IPS DF 19.7 (cell line): ENCODE measurements at regions not wholly inside any gene's neighbourhood (a gene's known extent, or its start where the extent isn't known, plus 50 kb on each side); places are given as distances from the start of the nearest gene placed in this dataset.

Experiments used
- DNase-seq: peaks from one replicate; pipeline ENCODE4 v3.0.0-alpha.2; 2013; ENCODE audit warnings: low read depth, low spot score

DNA sequence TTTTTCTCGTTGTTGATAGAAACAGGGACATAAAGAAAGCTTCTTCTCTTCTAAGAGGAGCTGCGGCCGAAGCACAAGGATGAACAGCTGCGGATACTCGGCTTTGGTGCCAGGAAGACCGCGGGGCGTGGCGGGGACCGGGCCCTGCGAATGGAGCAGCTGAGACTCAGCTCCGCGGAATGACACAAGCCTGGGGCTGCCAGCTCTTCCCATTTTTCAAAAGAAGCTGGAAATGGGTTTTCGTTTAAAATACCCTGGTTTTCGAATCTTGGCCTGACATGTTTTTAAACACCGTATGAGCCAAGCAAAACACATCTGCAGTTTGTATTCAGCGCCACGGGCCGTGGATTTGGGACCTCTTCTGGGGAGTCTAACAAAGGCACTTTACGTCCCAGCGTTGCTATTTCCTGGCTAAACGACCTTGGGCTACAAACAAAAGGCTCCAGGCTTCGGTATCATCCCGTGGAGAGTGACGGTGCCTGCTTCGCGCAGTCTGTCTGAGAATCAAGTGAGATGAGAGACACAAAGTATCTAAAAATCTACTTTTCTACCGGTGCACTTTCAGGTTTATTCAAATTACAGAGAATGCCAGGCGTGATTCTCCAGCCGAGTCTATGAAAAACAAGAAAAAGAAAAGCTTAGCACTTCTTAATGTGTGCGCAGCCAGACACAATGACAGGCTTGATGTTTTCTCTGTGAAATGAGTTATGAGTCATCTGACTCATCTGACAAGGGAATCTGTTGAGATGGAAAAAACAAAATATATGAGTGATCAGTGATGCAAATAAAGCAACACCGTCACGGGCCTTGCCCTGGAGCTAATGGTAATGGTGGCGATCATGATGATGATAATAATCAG, 114.0 kb upstream of the TMEM132D start:
- no peak for DNase-seq

GRCh38 chr12:130018614-130019013, 114.8 kb upstream of the TMEM132D start:
- no peak for DNase-seq

DNA sequence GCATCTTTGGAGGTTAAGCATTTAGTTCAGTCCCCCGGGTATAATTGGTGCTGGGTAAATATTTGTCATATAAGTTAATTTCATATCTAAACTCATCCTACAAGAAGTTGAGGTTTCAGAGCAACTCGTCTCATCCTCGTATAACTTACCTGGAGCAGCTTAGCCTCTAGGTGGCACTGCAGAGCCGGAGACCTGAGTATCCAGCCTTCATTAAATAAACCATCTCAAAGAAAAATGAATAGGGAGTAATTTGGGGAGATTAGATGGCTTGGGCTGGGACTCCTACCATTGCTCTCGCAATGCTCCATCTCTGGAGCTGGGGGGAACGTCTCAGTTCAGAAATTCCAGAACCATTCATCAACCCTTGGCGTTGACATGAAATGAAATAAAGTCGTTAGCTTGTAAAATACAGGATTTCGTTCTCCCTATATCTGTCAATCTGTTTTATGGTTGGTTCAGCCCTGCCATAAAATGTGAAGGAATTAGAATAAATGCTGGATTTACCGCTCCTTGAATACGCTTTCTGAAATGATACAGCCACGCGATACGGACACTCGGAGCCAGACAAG, 122.9 kb upstream of the TMEM132D start:
- DNase-seq, result no peak

GRCh38 chr12:130027798-130028197, 124.0 kb upstream of the TMEM132D start:
- DNase-seq, result no peak

DNA sequence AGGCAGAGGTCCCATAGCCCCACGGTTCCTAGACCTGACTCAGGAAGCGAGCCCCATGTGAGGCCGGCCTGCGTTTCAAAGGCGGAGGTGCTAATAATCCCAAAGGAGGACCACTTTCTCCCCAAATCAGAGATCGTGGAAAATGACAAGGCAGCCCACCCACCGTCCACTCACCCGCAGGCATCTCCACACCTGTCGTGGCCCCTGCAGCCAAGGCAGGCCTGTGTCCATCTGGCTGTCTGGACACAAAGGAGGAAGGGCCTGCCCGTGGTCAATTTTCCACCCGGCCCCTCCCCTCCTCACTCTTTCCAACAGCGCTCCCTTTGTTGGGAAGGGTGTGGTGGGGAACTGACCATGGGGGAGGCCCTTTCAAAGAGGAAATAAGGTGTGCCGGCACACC, 125.3 kb upstream of the TMEM132D start:
- DNase-seq, result no peak

GRCh38 chr12:130031041-130031440, 127.2 kb upstream of the TMEM132D start:
- DNase-seq, result no peak

DNA sequence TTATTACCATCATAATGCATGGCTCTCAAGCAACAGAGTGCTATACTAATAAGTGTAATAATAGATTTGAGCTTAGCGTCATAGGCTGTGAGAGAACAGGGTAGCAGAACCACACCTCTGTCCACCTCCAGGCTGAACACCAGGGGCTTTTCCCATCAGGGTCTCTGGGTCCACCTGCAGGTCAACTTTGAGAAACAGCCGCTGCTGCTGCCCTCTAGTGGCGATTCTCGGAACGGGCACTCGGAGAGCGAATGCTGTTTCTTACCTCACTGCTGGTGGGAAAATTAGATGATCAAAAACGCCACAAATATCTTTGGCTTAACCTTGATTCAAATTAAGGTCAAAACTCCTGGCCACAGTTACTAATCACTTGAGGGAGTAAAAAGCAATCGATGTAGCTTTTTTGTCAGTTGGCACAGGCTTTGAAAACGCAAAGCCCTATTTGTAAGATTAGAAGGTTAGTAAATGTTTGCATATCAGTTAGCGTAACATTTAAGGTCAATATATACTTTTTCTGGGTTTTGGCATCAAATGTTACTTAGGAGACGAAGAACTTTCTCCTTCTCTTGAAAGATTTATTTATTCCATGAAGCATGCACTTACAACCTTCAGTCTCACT, 127.9 kb upstream of the TMEM132D start:
- no peak for DNase-seq

- DNase-seq, result no peak
Observed at GRCh38 chr12:130041983-130042812, 120.1 kb upstream of the FZD10 start.

- no peak for DNase-seq
Observed at GRCh38 chr12:130043685-130044406, 118.4 kb upstream of the FZD10 start.

DNA sequence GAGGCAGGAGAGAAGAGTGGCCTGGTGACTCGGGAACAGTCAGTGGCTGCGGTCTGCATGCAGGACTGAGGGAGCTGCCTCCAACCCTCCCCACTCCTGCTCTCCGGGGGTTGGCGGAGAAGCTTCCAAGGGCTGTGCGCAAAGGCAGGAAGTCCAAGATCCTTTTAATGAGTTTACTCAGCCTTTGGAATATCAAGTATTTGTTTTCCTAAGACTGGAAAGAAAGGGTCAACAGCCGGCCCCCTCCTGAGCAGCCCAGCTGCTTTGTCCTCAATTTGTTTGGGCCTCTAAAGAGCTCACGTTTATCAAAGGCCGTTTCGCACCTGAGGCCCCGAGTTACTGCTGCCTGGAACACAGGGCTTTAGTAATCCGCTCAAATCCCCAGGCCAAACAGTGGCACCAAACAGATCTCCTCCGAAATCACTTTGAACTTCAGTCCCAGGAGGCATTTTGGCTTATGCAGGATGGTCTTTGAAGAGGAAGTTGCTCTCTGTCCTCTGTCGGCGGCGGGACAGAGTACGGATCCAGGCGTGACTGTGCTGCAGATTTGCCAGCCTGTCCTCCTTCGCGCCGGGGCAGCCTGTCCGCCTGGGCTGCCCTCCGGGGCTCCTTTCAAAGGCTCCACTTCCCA, 117.2 kb upstream of the FZD10 start:
- DNase-seq, result no peak

DNA sequence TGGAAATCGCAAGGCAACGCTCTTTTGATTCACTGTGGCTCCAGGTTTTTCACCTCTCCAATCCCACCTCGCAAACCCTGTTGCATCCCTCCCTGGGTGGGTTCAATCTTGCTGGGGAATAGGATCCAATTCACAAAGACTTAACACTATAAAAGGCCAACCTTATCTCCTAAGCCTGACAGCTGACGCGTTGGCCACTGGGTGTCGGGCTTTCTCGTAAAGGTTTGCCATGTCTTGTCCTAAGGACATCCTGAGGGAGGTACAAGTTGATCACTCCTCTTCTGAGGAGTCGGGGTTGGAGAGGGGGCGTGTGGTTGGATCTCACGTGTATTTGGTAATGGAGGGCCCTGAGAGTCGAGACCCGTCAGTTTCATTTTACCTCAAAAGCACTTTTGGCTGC, 112.6 kb upstream of the FZD10 start:
- no peak for DNase-seq

DNA sequence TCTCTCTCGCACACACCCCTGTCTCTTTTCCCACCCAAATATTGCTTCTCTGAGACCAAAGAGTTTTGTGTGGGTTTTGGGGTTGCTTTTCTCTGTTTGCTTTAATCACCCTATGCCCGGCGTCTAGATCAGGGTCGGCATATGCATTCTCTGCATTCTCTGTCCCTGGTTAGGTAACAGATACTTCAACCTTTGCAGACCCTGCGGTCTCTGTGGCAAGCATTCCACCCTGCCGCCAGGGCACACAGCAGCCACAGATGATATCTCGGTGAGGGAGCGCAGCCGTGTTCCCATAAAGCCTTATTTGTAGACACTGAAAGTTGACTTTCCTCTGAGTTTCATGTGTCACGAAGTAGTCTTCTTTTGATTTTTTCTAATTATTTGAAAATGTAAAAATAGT, 110.4 kb upstream of the FZD10 start:
- no peak for DNase-seq

DNA sequence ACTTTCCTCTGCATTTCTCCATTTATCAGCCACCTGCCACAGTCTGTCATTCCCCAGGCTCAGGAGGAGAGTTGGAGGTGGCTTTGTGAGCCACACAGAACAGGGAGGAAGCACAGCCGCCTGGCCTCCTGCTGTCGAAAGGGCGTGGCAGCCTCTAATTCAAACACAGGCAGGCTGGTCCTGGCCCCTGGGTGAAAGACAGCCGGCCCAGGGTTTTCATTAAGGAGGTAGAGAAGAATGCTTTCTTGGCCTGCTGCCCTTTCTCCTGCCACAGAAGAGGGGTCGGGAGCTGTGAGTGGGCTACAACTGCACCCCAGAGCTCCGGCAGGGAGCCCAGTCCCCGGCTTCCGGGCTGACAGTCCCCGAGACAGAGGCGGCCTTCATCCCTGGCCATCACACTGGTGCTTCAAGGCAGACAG, 108.6 kb upstream of the FZD10 start:
- no peak for DNase-seq

- no peak for DNase-seq
Observed at GRCh38 chr12:130054803-130055202, 107.5 kb upstream of the FZD10 start.

DNA sequence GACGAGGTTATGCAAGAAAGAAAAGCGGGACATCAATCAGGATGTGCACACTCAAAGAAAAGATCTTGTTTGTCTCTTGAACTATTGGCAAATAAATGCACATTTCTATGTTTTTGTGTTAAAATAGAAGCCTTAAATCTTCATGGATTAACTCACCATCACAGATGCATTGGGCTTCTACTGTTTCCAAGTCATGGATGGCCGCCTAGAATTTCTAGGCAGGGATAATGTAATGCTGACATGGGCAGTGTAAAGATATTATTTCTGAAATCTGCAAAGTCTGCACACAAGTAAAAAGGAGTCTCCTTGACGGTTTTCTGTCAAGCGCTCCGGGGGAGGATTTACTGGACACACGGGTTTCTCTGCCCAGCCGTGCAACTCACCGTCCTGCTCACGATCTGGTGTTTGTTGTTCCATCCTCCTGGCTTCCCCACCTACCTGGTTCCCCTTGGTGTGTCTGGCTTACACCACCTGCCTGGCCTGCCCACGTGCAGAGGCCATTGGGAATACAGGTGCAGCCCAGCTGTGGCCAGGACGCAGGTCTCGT, 103.3 kb upstream of the FZD10 start:
- DNase-seq, result no peak

- DNase-seq, result no peak
Observed at GRCh38 chr12:130063866-130064265, 98.4 kb upstream of the FZD10 start.

GRCh38 chr12:130064999-130065398, 97.3 kb upstream of the FZD10 start:
- no peak for DNase-seq

- no peak for DNase-seq
Observed at GRCh38 chr12:130066742-130067141, 95.5 kb upstream of the FZD10 start.

GRCh38 chr12:130068741-130069140, 93.5 kb upstream of the FZD10 start:
- DNase-seq, result no peak

DNA sequence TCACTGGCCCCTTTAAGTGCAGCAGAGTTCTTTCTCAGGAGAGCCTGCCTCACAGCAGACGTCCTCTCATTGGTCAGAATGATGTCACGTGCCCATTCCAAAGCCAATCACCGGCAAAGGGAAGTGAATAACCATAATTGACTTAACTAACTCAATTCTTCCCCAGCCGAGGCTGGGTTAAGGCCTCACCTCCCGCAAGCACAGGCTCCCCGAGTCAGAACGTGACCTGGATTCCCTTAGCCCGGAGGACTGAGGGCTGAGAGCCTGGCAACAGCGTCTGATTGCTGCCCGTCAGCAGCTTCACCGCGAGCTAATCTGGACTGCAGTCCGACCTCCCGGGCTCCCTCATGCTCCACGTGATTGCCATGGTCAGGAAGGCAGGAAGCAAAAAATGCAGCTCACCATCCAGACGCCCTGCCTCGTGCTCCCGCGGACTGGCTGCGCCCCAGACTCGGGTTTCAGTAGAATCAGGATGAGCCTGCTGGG, 92.1 kb upstream of the FZD10 start:
- no peak for DNase-seq
